Lung (tissue), 11 donors: ENCODE measurements at regions not wholly inside any gene's neighbourhood (a gene's known extent, or its start where the extent isn't known, plus 50 kb on each side); places are given as distances from the start of the nearest gene placed in this dataset.
"Not testable (repeated sequence)": the region's sequence is repeated elsewhere in the genome, so short reads cannot be mapped to it uniquely, and the experiment has no call there.

Source experiments
- ATAC-seq: fragments of 200-7000 bp; cut with Tn5 transposase; one replicate; pipeline ENCODE4 v1.9.1; 2020; ENCODE audit warnings: moderate number of reproducible peaks; ENCODE audit not compliant: insufficient read depth, low FRiP score
- DNase-seq, 3 donors: peaks; one replicate each; pipeline ENCODE4 v3.0.0-alpha.2; 2013 to 2017
- H3K27ac ChIP-seq, 2 donors: one replicate each; pipeline ENCODE4 v1.5.1; 2013; ENCODE audit warnings: mild to moderate bottlenecking in 2 of 2, moderate library complexity in 2 of 2, control low read depth in 1 of 2, inconsistent platforms in 1 of 2, low read depth in 1 of 2, low read length in 1 of 2
- H3K27me3 ChIP-seq, 3 donors: one replicate each; pipeline ENCODE4 v1.5.1; 2013; ENCODE audit warnings: low read length in 2 of 3; ENCODE audit not compliant: control insufficient read depth in 3 of 3, insufficient read depth in 3 of 3
- H3K36me3 ChIP-seq, 4 donors: one replicate each; pipeline ENCODE4 v1.5.1; 2013; ENCODE audit warnings: low read length in 4 of 4, mild to moderate bottlenecking in 1 of 4, moderate library complexity in 1 of 4; ENCODE audit not compliant: control insufficient read depth in 4 of 4, insufficient read depth in 4 of 4
- H3K4me1 ChIP-seq, 5 donors: one replicate each; pipeline ENCODE4 v1.5.1; 2013; ENCODE audit warnings: low read length in 5 of 5, mild to moderate bottlenecking in 2 of 5, moderate library complexity in 1 of 5; ENCODE audit not compliant: control insufficient read depth in 5 of 5, insufficient read depth in 5 of 5
- H3K4me3 ChIP-seq: one replicate; pipeline ENCODE4 v1.5.1; 2013; ENCODE audit warnings: mild to moderate bottlenecking, control low read depth, moderate library complexity
- H3K9ac ChIP-seq, 2 donors: one replicate each; pipeline ENCODE4 v1.5.1; 2013; ENCODE audit warnings: low read length in 2 of 2, control low read depth in 1 of 2; ENCODE audit not compliant: insufficient read depth in 1 of 2
- H3K9me3 ChIP-seq, 4 donors: one replicate each; pipeline ENCODE4 v1.5.1; 2013; ENCODE audit warnings: low read length in 3 of 4, mild to moderate bottlenecking in 1 of 4, moderate library complexity in 1 of 4; ENCODE audit not compliant: control insufficient read depth in 4 of 4, insufficient read depth in 3 of 4
- CTCF ChIP-seq: IDR thresholded peaks from 2 replicates; pipeline ENCODE4 v1.5.1; 2012; ENCODE audit warnings: mild to moderate bottlenecking; ENCODE audit errors: control extremely low read depth, extremely low read depth
- WGBS, 2 donors: extraction: QIAGEN DNeasy Blood & Tissue Kit; methylation state at CpG; one replicate each; pipeline ENCODE4 v1.1.7; 2013; 5-methylcytosine and 5-hydroxymethylcytosine counted together
- donor health status: control.
- donor health status: control.
- donor health status: Bipolar disorder and iron deficiency.
- donor health status: healthy.
- donor health status: DM: yes; HTN: yes; CAD: no.

DNA sequence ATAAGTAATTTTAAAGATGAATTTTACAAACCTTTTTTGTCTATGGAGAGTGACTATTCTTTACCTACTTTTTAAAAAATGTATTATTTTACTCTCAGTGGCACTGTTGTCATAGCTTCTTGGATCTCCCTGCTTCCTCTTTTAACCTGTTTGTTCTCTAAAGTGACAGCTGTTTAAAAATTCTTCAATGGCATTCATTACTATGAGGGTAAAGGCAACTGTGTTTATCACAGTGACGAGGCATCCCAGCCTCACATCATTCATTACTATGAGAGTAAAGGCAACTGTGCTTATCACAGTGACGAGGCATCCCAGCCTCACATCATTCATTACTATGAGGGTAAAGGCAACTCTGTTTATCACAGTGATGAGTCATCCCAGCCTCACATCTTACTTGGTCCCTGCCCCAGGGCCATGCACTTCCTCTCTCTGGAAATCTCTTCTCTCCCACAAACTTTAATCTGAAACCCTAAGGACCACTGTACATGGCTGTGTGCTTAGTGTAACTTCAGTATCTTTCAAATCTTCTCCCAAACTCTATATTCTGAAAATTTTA is 101.7 kb upstream of the ZNF717 start:
- no peak overlapping the region for H3K9ac ChIP-seq
- H3K27ac ChIP-seq, result no peak overlapping the region
- H3K4me3 ChIP-seq, result no peak overlapping the region
- DNase-seq (no peak), ATAC-seq (no peak)
- H3K4me1 ChIP-seq, result no peaks in the 10 kb centered on the region
- H3K9me3 ChIP-seq, result no peaks in the 10 kb centered on the region
- H3K36me3 ChIP-seq, result no peaks in the 10 kb centered on the region
- WGBS, 2 donors, result 46 to 60% methylated on average over 2 of the region's 2 CpGs
- H3K27me3 ChIP-seq, result no peaks in the 10 kb centered on the region
- TF ChIP-seq CTCF, result no peak

DNA sequence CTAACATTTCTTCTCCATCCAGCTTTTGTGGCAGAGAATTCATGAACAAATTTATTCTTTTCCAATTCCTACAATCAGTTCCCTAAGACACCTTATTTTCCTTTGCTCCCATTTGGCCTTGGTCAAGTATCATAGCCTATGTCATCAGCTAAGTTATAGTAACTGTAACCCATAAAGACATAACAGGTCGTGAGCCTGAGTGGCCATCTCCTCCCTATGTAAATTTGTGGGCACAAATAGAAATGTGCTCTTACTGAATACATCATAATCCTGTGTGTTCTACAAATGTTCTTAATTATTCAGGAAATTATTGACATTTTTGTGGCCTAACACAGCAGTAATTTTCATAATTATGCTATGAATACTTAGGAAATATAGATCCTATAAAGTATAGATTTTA is 108.9 kb upstream of the ZNF717 start:
- Histone ChIP-seq H3K27me3 (no peaks in the 10 kb centered on the region), H3K27ac (no peak overlapping the region), H3K36me3 (no peaks in the 10 kb centered on the region), H3K4me3 (no peak overlapping the region), H3K4me1 (no peaks in the 10 kb centered on the region), H3K9me3 (no peaks in the 10 kb centered on the region), H3K9ac (no peak overlapping the region)
- DNase-seq, result no peak
- ATAC-seq, result no peak
- no peak for TF ChIP-seq CTCF
- 61 to 73% methylated on average over 1 of the region's 1 CpG for WGBS, 2 donors

DNA sequence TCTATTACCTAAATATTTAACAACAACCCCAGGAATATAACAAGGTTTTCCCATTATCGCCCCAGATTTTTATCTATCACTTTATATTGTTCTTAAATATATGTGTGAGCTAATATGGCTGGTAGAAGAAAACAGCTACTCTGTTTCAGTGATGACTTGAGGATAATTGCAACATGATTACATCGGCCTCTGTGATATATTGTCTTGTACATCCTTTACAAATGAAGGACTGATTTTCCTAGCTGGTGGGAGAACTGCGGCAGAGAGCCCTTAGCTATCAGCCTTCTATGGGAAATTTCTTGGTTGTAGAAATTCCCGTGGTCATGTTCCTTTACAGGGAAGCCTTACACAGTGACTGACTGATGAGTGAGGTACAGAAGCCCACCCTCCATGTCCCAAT is 110.9 kb upstream of the ZNF717 start:
- Histone ChIP-seq H3K27ac (no peak overlapping the region), H3K4me1 (no peaks in the 10 kb centered on the region), H3K9me3 (no peaks in the 10 kb centered on the region), H3K9ac (no peak overlapping the region), H3K4me3 (no peak overlapping the region), H3K27me3 (no peaks in the 10 kb centered on the region), H3K36me3 (no peaks in the 10 kb centered on the region)
- ATAC-seq, result no peak
- no peak for DNase-seq
- WGBS, 2 donors, result 77 to 88% methylated on average over 4 of the region's 4 CpGs
- TF ChIP-seq CTCF, result no peak

DNA sequence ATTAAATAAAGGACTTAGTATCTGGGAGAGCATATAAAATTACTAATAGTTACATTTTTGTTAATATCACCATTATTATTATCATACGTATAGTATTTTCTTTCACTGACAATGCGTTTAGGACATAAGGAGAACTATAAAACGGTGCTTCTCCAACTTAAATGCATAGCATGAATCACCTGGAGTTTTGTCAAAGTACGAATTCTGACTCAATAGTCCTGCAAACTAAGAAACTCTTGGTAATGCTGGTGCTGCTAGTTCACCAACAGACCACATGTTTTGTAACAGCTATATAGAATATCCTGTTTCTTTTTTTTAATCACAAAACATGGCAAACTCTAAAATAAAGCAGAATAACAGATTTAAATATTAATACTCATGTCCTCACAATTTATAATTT is 116.1 kb upstream of the ZNF717 start:
- ATAC-seq, result not testable (repeated sequence)

More for the DNA sequence above, 116.1 kb upstream of the ZNF717 start:
- H3K27me3 ChIP-seq, H3K27ac ChIP-seq, H3K36me3 ChIP-seq, H3K4me1 ChIP-seq, H3K4me3 ChIP-seq, H3K9me3 ChIP-seq, DNase-seq, H3K9ac ChIP-seq: not testable (repeated sequence)
- 77 to 84% methylated on average over 4 of the region's 4 CpGs for WGBS, 2 donors
